GM21367 (cell line): ENCODE measurements at regions not wholly inside any gene's neighbourhood (a gene's known extent, or its start where the extent isn't known, plus 50 kb on each side); places are given as distances from the start of the nearest gene placed in this dataset.
A peak's percentile ranks its signal among the peaks of the same experiment; 100 is the strongest.
"Not testable (repeated sequence)": the region's sequence is repeated elsewhere in the genome, so short reads cannot be mapped to it uniquely, and the experiment has no call there.

ENCODE experiments used
- ATAC-seq: cut with Tn5 transposase; IDR thresholded peaks from one replicate; pipeline ENCODE4 v1.9.1; 2021; ENCODE audit not compliant: unreplicated experiment

DNA sequence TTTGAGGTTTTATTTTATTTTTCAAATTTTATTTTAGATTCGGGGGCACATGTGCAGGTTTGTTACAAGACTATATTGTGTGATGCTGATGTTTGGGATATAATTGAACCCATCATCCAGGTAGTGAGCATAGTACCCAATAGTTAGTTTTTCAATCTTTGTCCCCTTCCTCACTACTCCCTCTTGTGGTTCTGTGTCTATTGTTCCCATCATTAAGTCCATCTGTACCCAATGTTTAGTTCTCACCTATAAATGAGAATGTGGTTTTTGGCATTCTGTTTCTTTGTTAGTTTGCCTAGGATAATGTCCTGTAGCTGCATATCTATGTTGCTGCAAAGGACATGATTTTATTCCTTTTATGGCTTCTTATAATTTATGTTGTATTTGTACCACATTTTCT, 767.2 kb upstream of the ADGRL3 start:
- ATAC-seq, result no peak

DNA sequence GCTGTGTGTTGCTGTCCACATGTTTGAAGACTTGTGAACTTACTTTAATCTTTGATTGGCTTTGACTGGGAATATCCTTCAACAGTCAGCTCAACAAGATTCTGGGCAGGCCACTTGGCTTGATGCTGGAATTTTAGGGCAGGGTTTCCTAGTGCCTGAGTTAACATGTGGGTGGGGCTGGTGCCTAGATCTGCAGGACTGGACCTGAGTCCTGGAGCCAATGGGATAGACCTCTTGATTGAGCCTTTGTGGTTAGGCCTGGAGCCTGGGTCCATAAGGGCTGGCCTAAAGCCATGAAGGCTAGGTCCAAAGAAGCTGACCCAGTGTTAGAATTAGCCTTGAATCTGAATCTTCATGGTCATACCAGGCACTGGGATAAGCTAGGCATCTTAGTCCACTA, 757.1 kb upstream of the ADGRL3 start:
- ATAC-seq, result no peak

DNA sequence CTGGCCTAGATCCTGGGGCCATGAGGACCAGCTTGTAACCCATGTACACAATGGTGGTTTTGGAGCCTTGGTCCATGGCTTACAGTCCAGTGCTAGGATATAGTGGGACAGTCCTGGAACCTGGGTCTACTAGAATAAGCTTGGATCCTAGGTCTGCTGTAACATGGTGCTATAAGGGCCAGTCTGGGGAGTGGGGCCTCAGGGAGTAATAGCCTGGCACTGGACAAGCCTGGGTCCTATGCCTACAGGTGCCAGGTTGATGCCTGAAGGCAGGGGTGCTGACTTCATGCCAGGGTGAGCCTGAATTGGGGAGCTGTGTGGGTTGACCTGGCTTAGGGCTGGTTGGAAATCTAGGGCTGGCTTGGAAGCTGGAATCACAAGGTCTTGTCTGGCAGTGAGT, 756.3 kb upstream of the ADGRL3 start:
- ATAC-seq, result no peak

DNA sequence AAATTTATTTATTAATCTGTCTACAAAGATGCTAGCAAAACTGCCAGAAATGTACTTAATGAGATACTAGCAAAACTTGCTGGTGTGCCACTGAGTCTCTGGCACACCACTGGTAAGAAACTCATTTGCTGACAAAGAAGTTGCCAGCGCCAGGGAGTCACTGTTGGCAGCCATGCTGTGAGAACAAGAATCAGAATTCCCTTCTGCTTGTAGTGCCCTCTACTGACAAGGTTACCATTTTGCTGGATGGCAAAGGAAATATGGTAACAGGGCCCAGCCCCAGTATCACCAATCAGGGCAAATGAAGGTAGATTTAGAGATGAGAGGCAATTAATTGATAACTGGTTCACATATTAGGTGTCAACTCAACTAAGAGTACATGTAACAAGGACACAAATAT, 750.1 kb upstream of the ADGRL3 start:
- no peak for ATAC-seq

DNA sequence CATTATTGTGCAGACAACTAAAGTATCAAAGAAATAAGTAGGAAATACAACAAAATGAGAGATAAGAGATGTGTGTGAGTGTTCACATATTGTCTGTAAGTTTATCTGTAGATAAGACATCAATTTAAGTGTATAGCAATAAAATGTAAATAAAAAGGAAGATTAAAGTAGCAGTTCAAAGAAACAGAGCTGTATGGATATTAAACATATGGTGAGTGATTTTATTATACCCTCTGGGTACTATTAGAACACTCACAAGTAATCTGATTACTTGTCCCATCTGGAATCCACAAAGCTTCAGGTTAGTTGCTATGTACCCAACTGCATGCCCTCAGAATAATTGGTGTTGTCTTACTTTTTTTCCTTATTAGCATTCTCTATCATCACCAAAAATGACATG, 747.9 kb upstream of the ADGRL3 start:
- ATAC-seq, result no peak

DNA sequence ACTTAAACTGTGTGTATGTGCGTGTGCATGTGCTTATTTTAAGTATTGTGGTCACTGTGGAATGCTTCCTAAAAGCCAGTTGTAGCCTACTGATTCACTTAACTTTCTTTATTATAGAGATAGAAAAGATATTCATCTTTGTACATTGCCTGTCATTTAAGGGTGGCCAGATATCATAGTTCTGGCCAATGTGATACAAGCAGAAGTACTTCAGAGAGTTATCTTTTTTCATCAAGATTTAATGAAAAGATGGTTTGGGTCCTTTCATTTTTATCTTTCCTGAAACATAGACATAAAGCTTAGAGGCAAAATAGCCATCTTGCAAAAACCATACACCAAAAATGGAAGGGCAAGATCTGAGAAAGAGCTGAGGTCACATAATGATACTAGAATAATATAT, 744.7 kb upstream of the ADGRL3 start:
- no peak for ATAC-seq

DNA sequence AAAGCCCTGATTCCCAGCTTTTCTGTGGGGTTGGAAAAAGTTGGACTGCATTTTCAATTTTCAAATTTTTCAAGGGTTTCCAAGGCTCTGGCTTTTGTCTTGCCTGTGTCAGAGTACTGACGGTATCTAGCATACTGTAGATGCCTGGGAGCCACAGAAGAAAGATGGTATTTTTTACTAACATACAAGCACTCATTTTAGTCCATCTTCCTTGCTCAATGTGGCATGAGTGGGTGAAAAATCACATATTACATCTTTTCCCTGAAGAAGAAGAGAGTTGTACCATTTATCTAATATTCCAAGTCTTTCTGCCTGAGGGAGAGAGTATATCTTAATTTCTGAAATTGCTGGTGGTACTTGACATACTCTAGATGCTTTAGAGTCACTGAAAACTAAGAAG, 738.6 kb upstream of the ADGRL3 start:
- ATAC-seq, result no peak

DNA sequence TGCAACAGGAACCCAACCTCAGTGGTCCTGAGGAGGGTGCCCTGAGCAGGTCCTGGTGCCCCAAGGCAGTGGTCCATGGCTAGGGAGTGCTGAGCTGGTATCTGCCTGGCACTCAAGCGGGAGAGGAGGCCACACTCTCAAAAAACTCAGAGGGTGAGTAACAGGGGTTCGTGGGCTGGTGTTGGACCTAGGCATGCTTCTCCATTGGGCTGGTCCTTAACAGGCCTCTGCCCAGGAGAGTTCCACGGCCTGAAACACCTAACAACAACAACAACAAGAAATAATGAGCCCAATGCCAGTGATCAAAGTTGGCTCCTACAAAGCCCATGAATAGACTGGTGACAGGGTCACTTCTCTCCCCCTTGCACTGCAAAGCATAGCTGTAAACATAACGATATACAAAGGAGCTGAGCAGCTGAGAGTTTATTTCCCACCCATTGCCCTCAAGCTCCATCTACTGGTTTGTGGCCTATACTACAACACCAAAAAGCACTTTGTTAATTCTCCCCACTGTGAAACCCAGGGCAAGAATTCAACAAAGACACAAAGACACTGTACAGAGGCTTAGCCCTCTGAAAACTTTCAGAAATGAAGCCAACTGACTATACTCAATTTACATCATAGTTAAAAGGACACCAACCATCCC, 736.1 kb upstream of the ADGRL3 start:
- peak; percentile 67 for ATAC-seq

DNA sequence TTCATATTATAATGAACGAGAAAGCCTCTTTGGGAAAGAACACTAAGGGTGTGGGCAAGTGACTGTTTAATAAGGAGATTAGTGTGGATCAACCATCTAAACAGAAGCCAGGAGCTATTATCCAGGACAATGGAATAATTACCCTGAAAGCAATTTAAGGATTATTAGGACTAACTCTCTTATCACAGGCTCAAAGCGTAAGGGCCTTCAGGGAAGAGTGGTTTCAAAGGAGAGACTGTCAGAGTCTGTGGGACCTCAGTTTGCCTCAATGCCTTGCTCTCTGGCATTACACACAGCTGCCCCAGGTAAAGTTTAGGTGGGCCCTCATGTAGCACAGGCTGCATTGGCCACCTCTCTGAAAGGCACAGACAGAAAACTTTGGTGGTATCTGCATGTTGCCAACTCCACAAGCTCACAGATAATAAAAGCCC, 717.2 kb upstream of the ADGRL3 start:
- no peak for ATAC-seq

DNA sequence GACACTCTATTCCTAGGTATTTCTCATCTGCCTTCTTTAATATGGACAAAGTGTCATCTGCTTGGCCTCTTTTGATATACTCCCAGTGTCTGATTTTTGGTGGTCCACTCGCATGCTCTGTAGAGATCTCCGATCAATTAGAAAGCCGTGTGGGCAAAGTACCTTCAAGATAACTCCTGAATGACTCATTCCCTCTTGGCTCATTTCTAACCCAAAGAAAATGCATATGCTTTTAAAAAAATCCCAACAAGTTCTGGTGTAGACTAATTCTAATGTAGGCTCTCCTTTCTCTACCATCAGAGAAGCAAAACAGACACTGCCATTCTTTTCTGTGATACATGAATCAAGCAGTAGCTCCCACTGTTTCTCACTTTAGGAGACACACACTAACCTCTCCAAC, 714.9 kb upstream of the ADGRL3 start:
- ATAC-seq, result no peak

DNA sequence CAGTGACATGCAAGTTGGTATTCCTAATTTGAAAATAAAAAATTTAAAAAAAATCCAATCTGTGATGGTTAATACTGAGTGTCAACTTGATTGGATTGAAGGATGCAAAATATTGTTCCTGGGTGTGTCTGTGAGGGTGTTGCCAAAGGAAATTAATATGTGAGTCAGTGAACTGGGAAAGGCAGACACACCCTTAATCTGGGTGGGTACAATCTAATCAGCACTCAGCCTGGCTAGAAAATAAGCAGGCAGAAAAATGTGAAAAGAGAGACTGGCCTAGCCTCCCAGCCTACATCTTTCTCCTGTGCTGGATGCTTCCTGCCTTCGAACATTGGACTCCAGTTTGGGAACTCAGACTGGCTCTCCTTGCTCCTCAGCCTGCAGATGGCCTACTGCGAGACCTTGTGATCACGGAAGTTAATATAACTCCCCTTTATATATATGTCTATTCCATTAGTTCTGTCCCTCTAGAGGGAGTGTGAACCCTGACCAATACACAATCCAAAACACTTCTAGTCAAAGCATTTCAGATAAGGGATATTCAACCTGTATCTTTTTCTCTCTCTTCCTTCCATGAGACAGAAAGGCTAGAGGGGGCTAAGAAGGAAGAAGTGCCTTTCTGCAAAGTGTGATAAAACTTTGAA, 712.9 kb upstream of the ADGRL3 start:
- not testable (repeated sequence) for ATAC-seq

DNA sequence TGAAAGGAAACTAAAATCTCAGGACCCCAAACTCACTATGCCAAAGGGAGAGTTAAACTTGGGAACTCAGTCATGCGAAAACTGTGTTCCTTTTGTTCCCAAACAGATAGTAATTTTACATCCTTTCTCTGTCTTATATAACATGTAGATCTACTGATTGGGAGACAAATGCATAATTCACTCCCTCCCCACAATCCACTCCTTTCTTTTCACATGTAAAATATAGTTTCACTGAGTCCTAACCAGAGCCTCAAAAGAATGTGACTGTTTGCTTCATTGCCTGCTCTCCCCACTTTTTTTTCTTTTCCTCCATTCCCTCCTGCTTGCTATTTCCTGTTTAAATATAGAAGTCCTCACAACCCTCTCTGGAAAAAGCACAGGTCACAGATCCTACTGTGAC, 699.3 kb upstream of the ADGRL3 start:
- ATAC-seq, result no peak

DNA sequence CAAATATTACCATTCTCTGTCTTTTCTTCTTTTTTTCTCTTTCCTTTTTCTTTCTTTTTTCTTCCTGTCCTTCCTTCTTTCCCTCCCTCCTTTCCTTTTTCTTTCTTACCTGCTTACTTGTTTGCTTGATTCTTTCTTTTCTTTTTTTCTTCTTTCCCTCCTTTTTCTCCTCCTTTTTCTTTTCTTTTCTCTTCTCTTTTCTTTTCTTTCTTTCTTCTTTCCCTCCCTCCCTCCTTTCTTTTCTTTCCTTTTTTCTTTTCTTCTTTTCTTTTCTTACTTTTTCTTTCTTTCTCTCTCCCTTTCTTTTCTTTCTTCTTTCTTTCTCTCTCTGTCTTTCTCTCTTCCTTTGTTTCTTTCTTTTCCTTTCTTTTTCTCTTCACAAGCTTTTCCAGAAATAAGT, 697.4 kb upstream of the ADGRL3 start:
- no peak for ATAC-seq

DNA sequence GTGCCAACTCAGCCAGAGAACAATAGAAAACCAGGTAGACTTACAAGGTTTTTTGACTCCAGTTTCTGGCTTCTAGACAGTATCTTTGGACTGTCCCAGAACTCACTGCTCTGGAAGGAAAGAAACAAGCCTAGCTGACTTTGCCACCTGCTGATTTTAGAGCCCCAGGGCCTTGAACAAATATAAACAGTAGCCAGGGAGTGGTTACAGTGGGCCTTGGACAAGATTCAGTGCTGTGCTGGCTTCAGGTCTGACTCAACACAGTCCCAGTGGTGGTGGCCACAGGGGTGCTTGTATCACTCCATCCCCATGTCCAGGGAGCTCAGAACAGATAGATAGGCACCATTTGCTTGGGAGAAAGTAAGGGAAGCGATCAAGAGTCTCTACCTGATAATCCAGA, 694.1 kb upstream of the ADGRL3 start:
- ATAC-seq, result no peak

DNA sequence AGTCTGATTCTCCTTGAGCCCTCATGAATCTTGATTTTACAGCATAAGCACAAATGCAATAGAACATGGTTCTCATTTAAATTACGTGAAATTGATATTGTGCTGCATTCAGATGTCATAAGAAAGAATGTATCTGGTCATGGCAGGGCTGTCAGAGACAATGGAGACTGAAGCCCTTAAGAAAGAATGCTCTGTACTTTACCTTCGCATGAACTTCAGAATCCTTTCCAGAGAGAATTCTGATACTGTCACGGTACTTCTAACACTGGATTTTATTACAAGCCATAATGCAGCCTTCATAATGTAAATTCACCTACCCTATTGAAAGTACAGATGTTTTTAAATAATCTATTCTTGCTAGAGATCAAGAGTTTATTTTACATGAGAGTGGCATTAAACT, 677.9 kb upstream of the ADGRL3 start:
- ATAC-seq, result no peak

DNA sequence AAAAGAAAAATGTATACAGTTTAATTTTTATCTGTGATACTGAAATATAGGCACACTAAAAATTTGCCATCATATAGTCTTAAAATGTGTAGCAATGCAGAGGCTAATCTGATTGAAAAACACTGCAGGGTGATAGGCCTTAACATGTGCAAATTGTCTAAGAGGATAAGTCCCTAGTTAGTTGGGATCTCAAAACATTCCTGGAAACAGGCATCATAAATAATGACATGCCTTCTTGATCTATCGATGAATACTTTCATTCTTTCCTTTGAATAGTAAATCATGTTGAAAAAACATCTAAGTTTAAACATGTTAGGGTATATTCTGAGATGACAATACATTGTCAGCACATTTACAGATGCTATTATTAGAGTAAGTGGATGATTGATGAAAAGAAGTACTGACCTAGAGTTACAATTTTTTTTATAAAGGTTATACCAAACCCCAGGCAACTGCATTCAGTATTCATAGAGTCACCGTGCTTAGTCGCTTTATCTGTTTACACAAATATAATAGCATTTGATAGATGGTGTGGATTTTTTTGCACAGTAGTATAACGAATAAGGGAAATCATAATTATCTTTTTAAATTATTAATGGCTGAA, 668.2 kb upstream of the ADGRL3 start:
- no peak for ATAC-seq

DNA sequence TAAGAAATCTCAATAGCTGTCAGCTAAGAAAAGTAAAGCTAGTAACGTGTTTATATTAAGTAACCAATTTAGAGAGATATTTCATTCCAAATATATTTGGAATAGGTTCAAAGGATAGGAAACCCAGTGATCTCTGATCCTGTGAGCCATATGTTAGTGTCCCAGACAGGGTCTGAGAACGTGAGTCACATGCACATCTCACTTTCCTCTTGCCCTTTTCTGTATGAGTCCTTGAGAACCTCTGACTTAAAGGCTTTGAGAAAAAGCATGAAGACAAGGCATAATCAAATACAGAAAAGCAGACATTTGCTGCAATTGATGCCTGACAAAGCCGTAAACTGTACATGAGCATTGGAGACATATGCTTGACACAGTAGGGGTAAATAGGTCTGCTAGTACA, 655.1 kb upstream of the ADGRL3 start:
- ATAC-seq, result no peak

DNA sequence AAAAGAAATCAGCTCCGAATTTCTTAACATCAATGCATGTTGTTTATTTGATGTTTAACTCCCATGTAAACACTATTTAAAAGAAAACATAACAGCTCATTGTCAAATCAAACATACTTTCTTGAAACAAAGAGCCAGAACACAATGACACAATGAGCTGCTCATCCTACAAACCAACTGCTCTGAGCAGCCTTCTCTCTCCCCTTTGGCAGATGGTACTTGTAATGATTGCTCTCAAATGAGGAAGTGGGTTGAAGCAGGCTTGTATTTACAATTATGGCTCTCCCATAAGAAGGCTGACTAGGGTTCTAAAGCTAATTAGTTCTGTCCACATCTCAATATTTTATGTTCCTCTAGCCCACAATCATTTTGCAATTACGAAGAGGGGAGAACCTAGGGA, 637.8 kb upstream of the ADGRL3 start:
- ATAC-seq, result no peak

DNA sequence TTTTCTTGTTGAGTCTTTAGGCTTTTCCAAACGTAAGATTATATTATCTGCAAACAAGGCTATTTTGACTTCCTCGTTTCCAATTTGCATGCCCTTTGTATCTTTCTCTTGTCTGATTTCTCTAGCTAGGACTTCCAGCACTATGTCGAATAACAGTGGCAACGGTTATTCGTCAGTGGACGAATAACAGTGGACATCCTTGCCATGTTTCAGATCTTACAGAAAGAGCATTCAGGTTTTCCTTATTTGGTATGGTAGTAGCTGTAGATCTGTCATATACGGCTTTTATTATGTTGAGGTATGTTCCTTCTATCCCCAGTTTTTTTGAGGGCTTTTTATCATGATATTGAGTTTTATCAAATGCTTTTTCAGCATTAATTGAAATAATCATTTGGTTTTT, 634.6 kb upstream of the ADGRL3 start:
- ATAC-seq, result no peak

DNA sequence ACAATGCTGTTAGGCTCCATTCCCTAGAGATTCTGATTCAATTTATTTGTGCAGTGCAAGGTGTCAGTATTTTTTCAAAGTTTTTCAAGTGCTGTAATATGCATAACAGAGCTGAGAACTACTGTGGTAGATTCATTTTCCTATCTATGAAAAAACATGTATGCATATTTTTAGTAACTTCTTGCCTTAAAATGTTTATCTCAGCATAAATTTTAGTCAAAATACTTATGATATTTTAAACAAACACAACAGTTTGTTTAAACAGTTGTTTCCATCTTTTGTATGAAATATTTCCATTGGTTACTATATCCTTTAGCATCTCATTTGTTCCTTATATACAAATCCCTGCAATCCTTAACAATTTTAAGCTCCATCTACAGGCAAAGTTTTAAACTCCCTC, 624.8 kb upstream of the ADGRL3 start:
- ATAC-seq, result no peak

DNA sequence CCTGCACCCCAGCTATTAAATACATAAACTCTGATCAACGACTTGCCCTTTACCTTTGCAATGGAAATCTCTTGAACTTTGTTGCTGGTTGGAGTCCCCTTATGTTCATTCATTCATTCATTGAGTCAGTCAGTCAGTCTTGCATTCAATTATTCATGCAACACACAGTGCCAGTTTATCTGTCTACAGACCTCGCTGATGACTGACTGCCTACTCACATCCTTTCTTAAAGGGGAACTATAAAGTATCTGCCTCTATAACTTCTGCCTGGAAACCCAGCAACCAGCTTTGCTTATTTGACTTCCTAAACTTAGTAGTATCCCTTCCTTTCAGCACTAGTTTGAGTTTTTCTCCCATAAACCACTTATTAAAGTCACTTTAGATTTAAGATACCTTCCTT, 620.8 kb upstream of the ADGRL3 start:
- ATAC-seq, result no peak

DNA sequence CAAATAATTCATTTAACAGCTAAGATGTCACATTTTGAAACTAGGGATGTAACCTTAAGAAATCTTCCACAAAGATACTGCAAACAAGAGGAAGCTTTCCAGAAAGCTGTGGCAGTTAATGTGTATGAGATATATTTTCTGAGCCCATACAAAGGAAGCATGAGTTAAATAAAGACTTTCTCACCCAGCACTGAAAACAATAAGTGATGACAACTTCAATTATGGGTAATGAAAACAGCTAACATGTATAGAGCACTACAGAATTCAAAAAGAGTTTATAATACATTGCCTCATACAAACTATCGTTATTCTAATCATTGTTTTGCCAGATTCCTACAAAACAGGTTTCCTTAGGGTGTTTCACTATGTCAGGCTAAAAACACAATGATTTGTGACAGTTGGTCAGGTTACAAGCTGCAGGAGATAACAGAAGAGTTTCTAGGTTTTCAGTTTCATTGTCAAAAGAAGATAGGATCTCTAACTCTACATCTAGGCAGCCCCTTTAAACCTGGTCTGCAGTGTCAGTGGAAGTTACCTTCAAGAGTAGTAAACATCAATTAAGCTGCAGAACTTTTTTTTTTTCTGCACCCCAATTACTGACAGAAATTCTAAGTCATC, 618.1 kb upstream of the ADGRL3 start:
- no peak for ATAC-seq
